ENCODE measurements at regions not wholly inside any gene's neighbourhood (a gene's known extent, or its start where the extent isn't known, plus 50 kb on each side); places are given as distances from the start of the nearest gene placed in this dataset.

DNA sequence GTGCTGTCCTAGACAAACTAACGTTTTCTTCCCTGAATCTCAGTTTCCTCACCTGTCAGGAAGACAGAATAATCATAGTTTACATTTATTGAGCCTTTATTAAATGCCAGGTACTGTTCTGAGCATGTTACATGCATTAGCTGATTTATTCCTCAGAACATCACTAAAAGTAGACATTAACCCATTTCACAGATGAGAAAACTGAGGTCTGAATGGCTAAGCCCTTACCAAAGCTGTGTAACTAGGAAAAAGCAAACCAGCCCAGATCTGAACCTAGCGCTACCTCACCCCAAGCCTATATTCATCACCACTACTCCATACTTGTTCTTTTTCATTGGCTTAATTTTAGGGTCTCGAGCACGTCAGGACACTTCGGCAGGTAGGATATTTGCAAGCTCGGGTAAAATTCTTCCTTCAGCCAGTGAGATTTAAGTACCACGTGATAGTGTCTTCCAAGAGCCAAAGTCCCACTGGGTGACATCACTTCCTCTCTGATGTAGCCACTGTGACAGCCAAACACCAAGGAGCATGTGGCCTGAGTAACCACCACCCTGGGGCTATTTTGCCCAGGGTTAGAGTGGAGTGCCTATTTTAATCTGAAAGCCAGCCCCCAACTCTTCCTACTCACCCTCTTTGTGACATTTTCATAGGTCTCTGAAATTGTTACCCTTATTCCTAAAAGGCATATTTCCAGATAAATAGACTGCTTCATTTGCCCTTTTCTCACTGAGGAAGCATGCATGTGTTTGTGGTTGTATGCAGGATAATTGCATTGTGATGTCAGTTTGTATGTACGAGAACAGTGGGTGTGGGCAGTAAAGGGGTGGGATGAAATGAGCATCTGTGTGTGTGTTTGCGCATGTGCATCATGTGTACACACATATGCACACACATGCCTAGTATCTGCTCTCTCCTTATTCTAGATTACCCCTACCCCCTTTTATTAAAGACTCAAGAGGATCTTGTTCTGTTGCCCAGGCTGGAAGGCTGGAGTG lies 62.2 kb upstream of the WSCD2 start:
- in situ Hi-C loops (cut with MboI; ENCODE audit: low sequenced_read_pairs) = loop anchor here (25.0 kb wide), 1 partner anchor 420 kb away; no protein-coding TSS in a partner anchor

DNA sequence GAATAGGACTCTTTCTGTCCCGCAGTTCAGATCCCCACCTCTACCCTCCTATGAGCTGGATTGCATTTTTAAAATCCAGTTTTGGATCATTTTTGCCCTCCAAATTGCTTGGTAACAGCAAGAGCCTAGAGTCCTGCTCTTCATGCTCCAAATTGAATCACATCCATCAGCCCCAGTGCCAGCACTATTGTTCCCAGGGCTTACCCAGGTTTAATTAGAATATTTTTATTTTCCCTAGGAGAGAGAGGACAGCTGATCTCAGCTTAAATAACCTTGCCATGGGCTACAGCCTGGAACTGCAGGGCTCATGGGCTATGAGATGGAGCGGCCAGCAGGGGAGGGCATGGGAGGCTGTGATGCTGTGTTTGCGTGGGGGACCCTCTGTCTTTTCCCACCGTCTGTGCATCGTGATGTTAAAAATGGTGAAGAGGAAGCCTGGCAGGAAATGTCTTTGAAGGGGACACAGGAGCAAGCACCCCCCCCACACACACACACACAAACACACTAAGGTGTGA lies 59.4 kb upstream of the WSCD2 start:
- in situ Hi-C loops (cut with MboI; ENCODE audit: low sequenced_read_pairs) = loop anchor here (25.0 kb wide), 1 partner anchor 418 kb away; no protein-coding TSS in a partner anchor

- in situ Hi-C loops (cut with MboI; ENCODE audit: low sequenced_read_pairs) = no loop called here
These were observed 53.5 kb upstream of the WSCD2 start for GRCh38 chr12:108075561-108075960.

DNA sequence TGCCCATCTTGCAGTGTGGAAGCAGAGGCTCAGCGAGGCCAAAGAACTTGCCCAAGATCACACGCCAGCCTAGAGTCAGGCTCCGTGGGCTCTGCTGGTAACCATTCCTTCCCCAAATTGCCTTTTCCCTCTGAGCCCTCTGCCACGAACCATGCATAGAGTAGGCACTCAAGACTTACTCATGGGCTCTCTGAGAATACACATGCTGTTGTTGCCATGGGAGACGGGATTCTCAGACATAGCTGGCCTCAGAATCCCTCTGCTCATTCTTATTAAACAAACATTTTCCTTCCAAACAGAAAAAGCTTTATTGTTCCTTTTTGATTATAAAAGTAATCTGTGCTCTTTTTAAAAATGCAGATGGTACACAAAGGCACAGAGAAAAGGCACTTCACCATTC lies 52.5 kb upstream of the WSCD2 start:
- in situ Hi-C loops (cut with MboI; ENCODE audit: low sequenced_read_pairs) = no loop called here

GRCh38 chr12:108078428-108078827 lies 50.7 kb upstream of the WSCD2 start:
- in situ Hi-C loops (cut with MboI; ENCODE audit: low sequenced_read_pairs) = no loop called here

Data from HL-60/S4 treated with retinoic acid at 250 ng/mL for 4 days and 3 days (cell line).